Left hindlimb (tissue), 1 donor: ENCODE measurements at regions not wholly inside any gene's neighbourhood (a gene's known extent, or its start where the extent isn't known, plus 50 kb on each side); places are given as distances from the start of the nearest gene placed in this dataset.
"Not testable (repeated sequence)": the region's sequence is repeated elsewhere in the genome, so short reads cannot be mapped to it uniquely, and the experiment has no call there.

ENCODE experiments used
- DNase-seq: peaks from one replicate; pipeline ENCODE4 v3.0.0-alpha.2; 2018

GRCh38 chr10:121690152-121690848 lies 92.1 kb upstream of the FGFR2 start:
- no peak for DNase-seq

GRCh38 chr10:121687095-121687813 lies 89.0 kb upstream of the FGFR2 start:
- peak; percentile 63 for DNase-seq

- DNase-seq: no peak
These were observed 86.0 kb upstream of the FGFR2 start for GRCh38 chr10:121684276-121684675.

- DNase-seq: no peak
These were observed 85.6 kb upstream of the FGFR2 start for GRCh38 chr10:121683816-121684215.

- no peak for DNase-seq
These were observed 85.1 kb upstream of the FGFR2 start for GRCh38 chr10:121683366-121683765.

- no peak for DNase-seq
These were observed 83.9 kb upstream of the FGFR2 start for GRCh38 chr10:121681997-121682687.

- DNase-seq: no peak
These were observed 82.8 kb upstream of the FGFR2 start for GRCh38 chr10:121680879-121681655.

GRCh38 chr10:121679916-121680315 lies 81.7 kb upstream of the FGFR2 start:
- no peak for DNase-seq

- no peak for DNase-seq
These were observed 80.5 kb upstream of the FGFR2 start for GRCh38 chr10:121678631-121679174.

GRCh38 chr10:121677880-121678279 lies 79.6 kb upstream of the FGFR2 start:
- no peak for DNase-seq

- DNase-seq: no peak
These were observed 77.1 kb upstream of the FGFR2 start for GRCh38 chr10:121675344-121675743.

GRCh38 chr10:121674885-121675284 lies 76.6 kb upstream of the FGFR2 start:
- DNase-seq: no peak

- no peak for DNase-seq
These were observed 74.5 kb upstream of the FGFR2 start for GRCh38 chr10:121672733-121673132.

GRCh38 chr10:121669840-121670239 lies 71.6 kb upstream of the FGFR2 start:
- not testable (repeated sequence) for DNase-seq

- DNase-seq: no peak
These were observed 70.8 kb upstream of the FGFR2 start for GRCh38 chr10:121669028-121669374.

- DNase-seq: peak; percentile 67
These were observed 70.2 kb upstream of the FGFR2 start for GRCh38 chr10:121668314-121669027.

GRCh38 chr10:121667948-121668313 lies 69.7 kb upstream of the FGFR2 start:
- no peak for DNase-seq

GRCh38 chr10:121665809-121666208 lies 67.6 kb upstream of the FGFR2 start:
- no peak for DNase-seq

- DNase-seq: no peak
These were observed 66.4 kb upstream of the FGFR2 start for GRCh38 chr10:121664671-121665070.

GRCh38 chr10:121662945-121663917 lies 65.0 kb upstream of the FGFR2 start:
- DNase-seq: no peak

GRCh38 chr10:121662531-121662930 lies 64.3 kb upstream of the FGFR2 start:
- no peak for DNase-seq
